MV-4-11 (cell line): ENCODE measurements at regions not wholly inside any gene's neighbourhood (a gene's known extent, or its start where the extent isn't known, plus 50 kb on each side); places are given as distances from the start of the nearest gene placed in this dataset.

Source experiments
- DNase-seq: peaks from one replicate; lab custom pipeline; 2025; lab: John Stamatoyannopoulos, UW

GRCh38 chr6:7664003-7664402 is 61.9 kb upstream of the BMP6 start:
- DNase-seq = no peak

- peak; percentile 38 for DNase-seq
These were observed 57.0 kb upstream of the BMP6 start for GRCh38 chr6:7668936-7669335.

- no peak for DNase-seq
These were observed 56.2 kb upstream of the BMP6 start for GRCh38 chr6:7669742-7670141.

- no peak for DNase-seq
These were observed 54.8 kb upstream of the BMP6 start for GRCh38 chr6:7671076-7671475.

DNA sequence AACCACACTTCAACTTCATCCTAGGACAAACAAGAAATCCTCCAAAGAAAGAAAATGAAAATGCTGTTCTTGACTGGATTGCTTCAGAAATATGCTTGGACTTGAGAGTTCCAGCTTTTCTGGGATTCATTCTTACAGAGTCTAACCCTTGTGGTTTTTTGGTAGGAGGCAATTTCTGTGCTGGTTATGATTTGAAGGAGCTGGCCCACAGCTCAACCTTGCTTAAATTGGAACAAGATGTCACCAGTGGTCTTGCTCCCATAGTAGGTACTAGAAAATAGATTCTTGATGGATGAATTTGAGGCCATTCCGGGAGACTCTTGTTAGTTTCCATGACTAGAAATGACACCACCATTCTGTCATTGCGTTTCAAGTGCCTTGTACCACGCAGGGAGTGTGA is 54.3 kb upstream of the BMP6 start:
- DNase-seq = no peak

DNA sequence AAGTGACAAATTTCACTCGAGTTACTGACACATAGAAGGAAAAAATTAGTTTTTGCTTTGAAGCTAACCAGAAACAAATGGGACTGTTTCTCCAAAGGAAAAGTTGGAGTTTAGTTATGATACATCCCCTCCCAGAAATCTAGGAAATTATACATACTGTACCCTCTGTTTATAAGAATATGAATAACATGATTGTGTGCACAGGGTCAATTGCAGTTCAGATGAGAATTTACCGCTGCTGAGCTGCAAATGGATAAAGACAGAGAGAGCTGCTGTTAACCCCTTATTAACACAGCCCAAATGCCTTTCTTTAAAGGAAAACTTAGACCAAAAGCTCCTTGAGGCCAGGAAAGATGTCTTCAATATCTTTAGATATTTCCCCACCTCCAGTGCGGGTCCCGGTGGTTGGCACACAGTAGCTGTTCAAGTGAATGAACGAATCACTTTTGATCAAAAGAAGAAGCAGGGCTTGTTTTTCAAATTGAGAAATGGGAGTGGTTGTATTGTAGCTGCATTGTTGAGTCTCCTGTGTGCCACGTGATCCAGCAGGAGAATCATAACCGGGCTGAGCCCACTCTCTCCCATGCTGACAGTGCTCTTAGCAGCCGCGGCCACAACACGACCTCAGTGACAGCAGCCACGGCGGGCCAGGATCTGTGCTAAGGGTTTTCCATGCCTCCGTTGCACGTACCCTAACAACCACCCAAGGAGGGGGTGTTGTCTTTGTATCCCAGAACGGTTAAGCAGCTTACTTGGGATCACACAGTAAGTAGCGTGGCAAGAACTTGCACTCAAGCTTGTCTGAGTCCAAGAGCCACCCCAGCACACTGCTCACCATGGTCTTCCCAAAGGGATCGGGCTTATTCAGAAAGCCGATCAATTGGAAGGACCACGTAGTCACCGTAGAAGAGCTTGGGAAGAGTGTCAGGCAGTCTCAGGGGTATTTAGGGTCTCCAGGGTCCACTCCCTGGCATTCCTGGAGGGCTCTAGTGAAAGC is 53.5 kb upstream of the BMP6 start:
- no peak for DNase-seq

- peak; percentile 73 for DNase-seq
These were observed 52.8 kb upstream of the BMP6 start for GRCh38 chr6:7673063-7673536.

DNA sequence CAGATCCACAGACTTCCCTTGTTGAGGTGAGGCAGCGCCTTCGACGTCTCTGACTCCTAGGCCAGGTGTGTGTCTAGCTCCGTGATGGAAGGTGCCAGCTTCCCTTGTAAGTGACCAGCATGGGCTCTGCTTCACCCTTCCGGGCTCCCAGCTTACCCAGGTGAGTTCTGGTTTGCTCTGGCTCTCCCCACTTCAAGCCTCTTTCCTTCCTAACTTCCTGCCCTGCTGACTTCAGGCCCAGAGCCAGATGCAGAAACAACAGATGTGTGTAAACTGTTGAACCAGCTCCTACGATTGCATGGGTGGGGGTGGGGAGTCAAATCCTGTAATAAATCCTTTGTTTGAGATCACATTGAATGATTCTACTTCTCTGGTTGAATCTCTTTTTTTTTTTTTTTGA is 51.6 kb upstream of the BMP6 start:
- DNase-seq = no peak

DNA sequence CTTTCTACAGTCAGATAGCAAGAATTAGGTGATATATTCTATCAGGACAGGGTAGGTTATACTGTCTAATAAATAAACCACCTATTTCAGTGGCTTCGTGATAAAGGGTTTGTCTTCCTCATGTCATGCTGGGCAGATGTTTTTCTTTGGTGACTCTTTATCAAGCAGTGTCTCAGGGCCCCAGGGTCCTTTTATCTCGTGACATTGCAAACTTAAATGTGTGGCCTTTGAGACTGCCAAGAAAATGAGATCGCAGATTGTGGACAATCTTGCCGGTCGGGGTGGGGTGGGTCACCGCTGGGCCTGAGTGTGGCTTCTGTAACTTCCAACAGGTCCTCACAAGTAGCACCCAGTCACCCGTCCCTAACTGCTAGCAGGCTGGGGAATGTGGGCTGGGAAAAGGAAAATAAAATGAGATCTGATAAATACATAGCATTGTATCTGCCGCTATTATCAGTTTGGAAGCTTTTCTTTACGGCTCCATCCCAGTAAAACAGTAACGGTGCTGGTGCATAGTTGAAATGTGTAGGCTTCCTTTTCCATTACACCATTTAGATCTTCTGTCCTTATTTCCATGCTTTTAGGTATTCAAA is 50.5 kb upstream of the BMP6 start:
- DNase-seq = no peak
